HUES64 (cell line): ENCODE measurements at regions not wholly inside any gene's neighbourhood (a gene's known extent, or its start where the extent isn't known, plus 50 kb on each side); places are given as distances from the start of the nearest gene placed in this dataset.

ENCODE experiments used
- H3K27ac ChIP-seq: 2 replicates; pipeline ENCODE4 v1.7.0; 2013; ENCODE audit warnings: low read depth, low read length, inconsistent platforms
- H3K27me3 ChIP-seq: 2 replicates; pipeline ENCODE4 v1.6.1; 2013; ENCODE audit warnings: mild to moderate bottlenecking, low read length; ENCODE audit not compliant: insufficient read depth
- H3K36me3 ChIP-seq: 2 replicates; pipeline ENCODE4 v1.6.1; 2013; ENCODE audit warnings: mild to moderate bottlenecking, low read length; ENCODE audit not compliant: insufficient read depth
- H3K4me1 ChIP-seq: 2 replicates; pipeline ENCODE4 v1.6.1; 2013; ENCODE audit warnings: mild to moderate bottlenecking, low read length, moderate library complexity; ENCODE audit not compliant: insufficient read depth
- H3K4me3 ChIP-seq: 2 replicates; pipeline ENCODE4 v1.5.1; 2013; ENCODE audit warnings: mild to moderate bottlenecking, low read length, moderate library complexity
- H3K9ac ChIP-seq: 2 replicates; pipeline ENCODE4 v1.6.1; 2013; ENCODE audit warnings: mild to moderate bottlenecking, low read depth, low read length
- H3K9me3 ChIP-seq: 2 replicates; pipeline ENCODE4 v1.6.1; 2013; ENCODE audit warnings: low read depth, low read length; ENCODE audit not compliant: insufficient read depth
- WGBS: fragments of 150-250, 120-280 bp; methylation state at CpG from one replicate; pipeline ENCODE4 v1.1.7; 2013; ENCODE audit warnings: missing lambda C conversion rate; 5-methylcytosine and 5-hydroxymethylcytosine counted together

- H3K9ac ChIP-seq, result no peak overlapping the region
- H3K27ac ChIP-seq, result no peak overlapping the region
- H3K4me3 ChIP-seq, result no peak overlapping the region
- H3K36me3 ChIP-seq, result peaks cover 4% of the 10 kb centered on the region; the same call in 1 of the 2 replicates
- WGBS, result 94% methylated on average over 4 of the region's 6 CpGs
- H3K9me3 ChIP-seq, result peaks cover 14% of the 10 kb centered on the region
- H3K27me3 ChIP-seq, result no peaks in the 10 kb centered on the region
- H3K4me1 ChIP-seq, result peaks cover 8% of the 10 kb centered on the region; the same call in 1 of the 2 replicates
These were observed 100.7 kb downstream of the SPRY1 start for GRCh38 chr4:123497340-123497739.

- H3K4me1 ChIP-seq, result peaks cover 30% of the 10 kb centered on the region
- peak overlapping the region; percentile 75 for H3K27ac ChIP-seq
- no peak overlapping the region for H3K9ac ChIP-seq
- H3K9me3 ChIP-seq, result peaks cover 17% of the 10 kb centered on the region
- no peak overlapping the region for H3K4me3 ChIP-seq
- H3K27me3 ChIP-seq, result peaks cover 9% of the 10 kb centered on the region; the same call in 1 of the 2 replicates
- peaks cover 4% of the 10 kb centered on the region; the same call in 1 of the 2 replicates for H3K36me3 ChIP-seq
- 67% methylated on average over 1 of the region's 1 CpG for WGBS
These were observed 105.1 kb downstream of the SPRY1 start for GRCh38 chr4:123501733-123502132.

GRCh38 chr4:123503698-123504363 lies 107.2 kb downstream of the SPRY1 start:
- Histone ChIP-seq H3K27me3 (peaks cover 17% of the 10 kb centered on the region; the same call in 1 of the 2 replicates), H3K9me3 (peaks cover 17% of the 10 kb centered on the region), H3K36me3 (peaks cover 4% of the 10 kb centered on the region; the same call in 1 of the 2 replicates), H3K9ac (no peak overlapping the region), H3K4me3 (no peak overlapping the region), H3K4me1 (peaks cover 40% of the 10 kb centered on the region), H3K27ac (no peak overlapping the region)
- WGBS, result 95% methylated on average over 4 of the region's 4 CpGs

GRCh38 chr4:123505095-123506010 lies 108.8 kb downstream of the SPRY1 start:
- Histone ChIP-seq H3K27ac (peak overlapping the region; percentile 97), H3K9ac (peak overlapping the region; percentile 86), H3K4me1 (peaks cover 40% of the 10 kb centered on the region), H3K36me3 (no peaks in the 10 kb centered on the region), H3K4me3 (peak overlapping the region; percentile 51), H3K9me3 (peaks cover 10% of the 10 kb centered on the region), H3K27me3 (peaks cover 17% of the 10 kb centered on the region; the same call in 1 of the 2 replicates)
- under 1% methylated on average over 58 of the region's 58 CpGs for WGBS

GRCh38 chr4:123506011-123506695 lies 109.6 kb downstream of the SPRY1 start:
- 12% methylated on average over 17 of the region's 17 CpGs for WGBS
- peaks cover 3% of the 10 kb centered on the region; the same call in 1 of the 2 replicates for H3K9me3 ChIP-seq
- H3K9ac ChIP-seq, result peak overlapping the region; percentile 86
- peaks cover 40% of the 10 kb centered on the region for H3K4me1 ChIP-seq
- H3K36me3 ChIP-seq, result no peaks in the 10 kb centered on the region
- H3K27me3 ChIP-seq, result peaks cover 17% of the 10 kb centered on the region; the same call in 1 of the 2 replicates
- peak overlapping the region; percentile 51 for H3K4me3 ChIP-seq
- H3K27ac ChIP-seq, result peak overlapping the region; percentile 97

- H3K27me3 ChIP-seq, result peaks cover 17% of the 10 kb centered on the region; the same call in 1 of the 2 replicates
- H3K4me3 ChIP-seq, result no peak overlapping the region
- H3K9me3 ChIP-seq, result peaks cover 3% of the 10 kb centered on the region; the same call in 1 of the 2 replicates
- peaks cover 31% of the 10 kb centered on the region for H3K4me1 ChIP-seq
- H3K36me3 ChIP-seq, result no peaks in the 10 kb centered on the region
- 74% methylated on average over 2 of the region's 2 CpGs for WGBS
- no peak overlapping the region for H3K27ac ChIP-seq
- no peak overlapping the region for H3K9ac ChIP-seq
These were observed 110.8 kb downstream of the SPRY1 start for GRCh38 chr4:123507376-123507775.

GRCh38 chr4:123510221-123510620 lies 113.6 kb downstream of the SPRY1 start:
- H3K4me1 ChIP-seq, result peaks cover 18% of the 10 kb centered on the region
- H3K27ac ChIP-seq, result no peak overlapping the region
- H3K9ac ChIP-seq, result no peak overlapping the region
- no peak overlapping the region for H3K4me3 ChIP-seq
- H3K27me3 ChIP-seq, result peaks cover 15% of the 10 kb centered on the region; the same call in 1 of the 2 replicates
- 89% methylated on average over 3 of the region's 3 CpGs for WGBS
- H3K36me3 ChIP-seq, result no peaks in the 10 kb centered on the region
- H3K9me3 ChIP-seq, result no peaks in the 10 kb centered on the region

GRCh38 chr4:123510659-123511058 lies 114.1 kb downstream of the SPRY1 start:
- Histone ChIP-seq H3K9ac (no peak overlapping the region), H3K4me1 (peaks cover 18% of the 10 kb centered on the region), H3K36me3 (no peaks in the 10 kb centered on the region), H3K27ac (no peak overlapping the region), H3K4me3 (no peak overlapping the region), H3K9me3 (no peaks in the 10 kb centered on the region), H3K27me3 (peaks cover 15% of the 10 kb centered on the region; the same call in 1 of the 2 replicates)
- 89% methylated on average over 3 of the region's 3 CpGs for WGBS

- Histone ChIP-seq H3K36me3 (no peaks in the 10 kb centered on the region), H3K4me3 (no peak overlapping the region)
- 58% methylated on average over 3 of the region's 3 CpGs for whole genome bisulfite sequencing
These were observed 120.0 kb downstream of the SPRY1 start for GRCh38 chr4:123516576-123516975.

GRCh38 chr4:123517176-123517575 lies 120.6 kb downstream of the SPRY1 start:
- Histone ChIP-seq H3K36me3 (no peaks in the 10 kb centered on the region), H3K27me3 (no peaks in the 10 kb centered on the region), H3K9ac (no peak overlapping the region), H3K27ac (no peak overlapping the region), H3K9me3 (no peaks in the 10 kb centered on the region), H3K4me3 (no peak overlapping the region), H3K4me1 (no peaks in the 10 kb centered on the region)
- WGBS, result 78% methylated on average over 3 of the region's 3 CpGs

More at GRCh38 chr4:123516576-123516975, 120.0 kb downstream of the SPRY1 start:
- Histone ChIP-seq H3K4me1 (no peaks in the 10 kb centered on the region), H3K9me3 (no peaks in the 10 kb centered on the region), H3K27ac (no peak overlapping the region), H3K9ac (no peak overlapping the region), H3K27me3 (no peaks in the 10 kb centered on the region)
